Activated effector memory CD4-positive, alpha-beta T cell treated with anti-CD3 and anti-CD28 coated beads, Interleukin-2, amount 50 U/mL, for 16 hours (primary cell): ENCODE measurements at regions not wholly inside any gene's neighbourhood (a gene's known extent, or its start where the extent isn't known, plus 50 kb on each side); places are given as distances from the start of the nearest gene placed in this dataset.

Experiments
- DNase-seq: peaks from one replicate; pipeline ENCODE4 v3.0.0-alpha.2; 2020

DNA sequence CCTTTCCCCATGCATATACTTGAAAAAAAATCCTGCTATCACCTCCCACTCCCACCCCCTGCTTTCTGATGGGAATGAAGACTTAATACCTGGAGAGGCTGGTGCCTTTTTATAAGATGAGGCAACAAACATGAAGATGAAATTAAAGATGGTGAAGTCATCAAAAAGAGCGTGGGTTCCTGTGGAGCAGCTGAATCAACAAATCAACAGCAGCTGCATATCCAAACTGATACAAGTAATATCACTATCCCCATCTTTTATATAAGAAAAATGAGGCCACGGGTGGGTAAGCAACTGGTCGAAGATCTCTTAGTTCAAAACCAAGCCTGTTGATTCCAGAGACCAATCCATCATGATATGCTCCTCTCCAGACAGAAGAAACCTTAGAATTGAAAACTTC, 268.5 kb downstream of the ENC1 start:
- DNase-seq = no peak

DNA sequence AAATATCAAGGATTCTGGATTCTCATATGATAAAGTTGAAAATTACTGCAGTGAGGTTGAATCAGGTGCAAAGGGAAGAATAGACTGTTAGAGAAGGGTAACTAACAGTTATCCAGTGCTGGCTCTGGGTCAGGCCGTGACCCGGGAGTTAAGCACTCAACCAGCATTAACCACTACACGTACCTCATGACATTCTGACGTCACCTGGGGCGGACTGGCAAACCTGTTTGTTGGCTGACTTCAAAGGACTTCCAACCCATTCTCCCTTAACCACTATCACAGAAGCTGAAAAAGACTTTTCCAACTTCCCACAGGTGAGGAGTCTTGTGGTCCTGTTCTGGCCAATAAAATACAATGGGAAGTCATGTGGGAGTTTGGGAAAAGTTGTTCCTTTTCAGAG, 268.9 kb downstream of the ENC1 start:
- DNase-seq = no peak

DNA sequence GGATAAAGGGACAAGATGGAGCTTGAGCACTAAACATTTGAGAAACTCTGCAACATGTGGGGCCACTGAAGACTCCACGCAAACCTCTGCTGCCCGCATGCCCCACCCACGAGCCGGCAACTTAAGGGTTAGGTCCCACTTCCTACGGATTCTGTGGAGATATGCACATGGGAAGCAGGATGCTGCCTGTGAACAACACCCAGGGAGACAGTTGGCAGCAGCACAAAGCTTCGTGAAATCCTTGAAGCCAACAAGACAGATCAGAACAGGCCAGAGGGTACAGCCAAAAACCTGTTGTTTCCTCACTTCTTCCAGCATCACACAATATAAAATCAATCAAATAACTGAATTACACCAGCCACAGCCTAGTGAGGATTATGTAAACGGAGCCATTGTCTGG, 270.4 kb downstream of the ENC1 start:
- DNase-seq = no peak

DNA sequence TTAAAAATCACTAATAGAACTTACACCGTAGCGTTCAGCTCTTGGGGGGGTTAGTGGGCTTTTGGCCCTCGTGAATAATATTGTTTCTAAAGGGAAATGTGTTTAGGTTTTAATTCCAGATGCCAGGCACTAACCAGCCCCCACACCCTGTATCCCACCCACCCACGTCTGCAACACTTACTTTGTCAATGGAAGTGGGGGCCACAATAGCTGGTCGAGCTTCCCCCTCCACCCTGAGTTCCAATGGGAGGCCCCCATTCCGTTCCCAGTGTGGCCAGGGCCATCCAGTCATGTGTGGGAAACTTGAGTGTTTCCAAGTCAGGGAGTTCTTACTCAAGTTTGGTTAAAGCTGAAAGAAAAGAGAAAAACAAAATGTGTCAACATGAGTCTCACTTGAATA, 271.4 kb downstream of the ENC1 start:
- DNase-seq = no peak

DNA sequence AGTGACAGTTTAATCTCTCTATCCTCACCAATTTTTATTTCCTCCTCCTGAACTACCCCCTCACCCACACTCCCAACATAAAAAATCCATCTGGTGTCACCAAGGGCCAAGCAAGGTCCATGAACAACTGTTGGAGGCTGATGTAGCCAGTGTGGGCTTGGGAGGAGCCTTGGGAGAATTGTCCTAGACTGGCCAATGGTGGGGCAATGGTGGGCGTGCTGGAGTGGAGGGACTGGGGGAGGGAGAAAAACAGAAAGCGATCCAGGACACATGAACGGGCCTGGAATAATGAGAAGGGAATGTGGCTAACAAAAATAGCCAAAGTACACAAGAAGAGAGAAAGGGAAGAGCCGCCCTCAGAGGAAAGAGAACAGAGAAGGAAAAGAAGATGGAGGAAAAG, 272.6 kb downstream of the ENC1 start:
- no peak for DNase-seq

DNA sequence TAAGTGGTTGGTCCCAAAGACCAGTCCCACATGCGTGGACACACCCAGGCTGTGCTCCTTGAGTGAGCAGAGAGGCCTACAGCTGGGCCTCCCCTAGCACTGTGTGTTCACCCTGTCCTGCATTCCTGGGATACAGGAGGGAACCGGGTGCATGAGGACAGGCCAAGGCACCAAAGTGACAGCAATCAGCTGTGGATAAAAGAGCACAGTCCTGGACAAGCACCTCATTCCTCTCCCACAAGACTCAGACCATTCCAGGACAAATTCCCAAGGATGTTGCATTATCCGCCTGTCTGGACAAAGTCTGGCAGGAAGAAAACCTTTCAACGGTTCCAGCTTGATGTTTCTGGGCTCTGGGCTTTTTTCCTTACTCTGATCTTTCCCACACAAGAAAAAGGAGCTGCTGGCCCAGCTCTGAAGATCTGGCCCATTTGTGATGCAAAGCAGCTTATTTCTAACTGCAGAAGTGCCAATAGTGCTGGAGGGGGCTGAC, 273.2 kb downstream of the ENC1 start:
- no peak for DNase-seq

DNA sequence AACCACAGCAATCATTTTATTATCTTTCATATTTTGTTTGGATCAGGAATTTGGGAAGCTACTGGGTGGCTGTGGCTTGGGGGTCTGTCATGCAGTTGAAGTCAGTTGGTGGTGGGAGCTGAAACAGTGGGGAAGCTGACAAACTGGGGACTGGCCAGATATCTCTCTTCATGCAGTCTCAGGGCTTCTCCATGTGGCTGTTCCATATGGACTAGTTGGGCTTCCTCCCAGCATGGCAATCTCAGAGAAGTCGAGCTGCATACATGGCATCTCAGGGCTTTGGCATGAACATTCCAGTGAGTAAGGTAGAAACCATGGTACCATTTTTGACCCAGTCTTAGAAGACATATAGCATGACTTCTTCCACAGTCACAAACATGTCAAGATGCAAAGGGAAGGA, 274.8 kb downstream of the ENC1 start:
- DNase-seq = no peak

DNA sequence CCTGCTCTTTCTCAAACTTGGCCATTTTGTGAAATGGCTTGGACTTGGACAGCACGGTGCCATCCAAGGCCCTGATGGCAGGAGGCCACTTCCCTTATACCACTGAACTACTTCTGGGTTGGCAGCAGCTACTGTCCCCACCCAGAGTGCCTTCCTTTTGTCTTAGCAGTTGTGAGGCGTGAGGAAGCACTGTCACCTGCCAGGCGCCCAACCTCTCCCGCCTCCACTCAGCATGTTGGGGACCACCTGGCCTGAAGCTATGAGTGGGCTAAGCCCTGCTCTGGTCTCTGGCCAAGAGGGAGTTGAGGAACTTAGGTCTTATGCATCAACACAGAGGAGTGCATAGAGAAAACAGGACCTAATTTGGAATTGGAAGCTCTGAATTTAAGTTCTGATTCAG, 276.0 kb downstream of the ENC1 start:
- no peak for DNase-seq

DNA sequence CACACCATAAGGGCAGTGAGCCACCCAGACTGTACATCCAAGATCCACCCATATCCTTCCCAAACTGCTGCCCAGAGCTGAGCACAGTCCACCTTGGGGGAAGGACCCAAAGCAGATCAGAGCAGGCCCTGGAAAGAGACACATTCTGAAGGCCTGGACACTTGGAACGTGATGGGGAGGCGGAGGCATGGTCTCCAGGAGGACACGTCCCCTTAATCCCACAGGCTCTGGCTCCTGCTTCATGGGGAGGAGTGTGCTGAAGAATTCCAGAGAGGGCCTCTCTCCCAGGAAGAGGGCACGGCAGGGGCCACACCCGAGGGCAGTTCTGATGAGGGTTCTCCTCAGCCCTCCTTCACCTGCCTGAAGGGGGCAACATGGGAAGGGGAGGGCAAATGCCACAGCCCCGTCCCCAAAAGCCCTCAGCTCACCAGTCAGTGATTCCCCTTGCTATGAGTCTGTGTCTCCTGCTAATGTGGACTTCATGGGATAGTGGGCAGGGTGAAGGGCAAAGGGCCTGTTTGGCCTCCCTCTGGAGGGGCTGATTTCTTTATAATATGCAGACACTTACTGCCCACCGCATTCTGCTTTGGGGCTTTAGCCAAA, 276.8 kb downstream of the ENC1 start:
- no peak for DNase-seq

DNA sequence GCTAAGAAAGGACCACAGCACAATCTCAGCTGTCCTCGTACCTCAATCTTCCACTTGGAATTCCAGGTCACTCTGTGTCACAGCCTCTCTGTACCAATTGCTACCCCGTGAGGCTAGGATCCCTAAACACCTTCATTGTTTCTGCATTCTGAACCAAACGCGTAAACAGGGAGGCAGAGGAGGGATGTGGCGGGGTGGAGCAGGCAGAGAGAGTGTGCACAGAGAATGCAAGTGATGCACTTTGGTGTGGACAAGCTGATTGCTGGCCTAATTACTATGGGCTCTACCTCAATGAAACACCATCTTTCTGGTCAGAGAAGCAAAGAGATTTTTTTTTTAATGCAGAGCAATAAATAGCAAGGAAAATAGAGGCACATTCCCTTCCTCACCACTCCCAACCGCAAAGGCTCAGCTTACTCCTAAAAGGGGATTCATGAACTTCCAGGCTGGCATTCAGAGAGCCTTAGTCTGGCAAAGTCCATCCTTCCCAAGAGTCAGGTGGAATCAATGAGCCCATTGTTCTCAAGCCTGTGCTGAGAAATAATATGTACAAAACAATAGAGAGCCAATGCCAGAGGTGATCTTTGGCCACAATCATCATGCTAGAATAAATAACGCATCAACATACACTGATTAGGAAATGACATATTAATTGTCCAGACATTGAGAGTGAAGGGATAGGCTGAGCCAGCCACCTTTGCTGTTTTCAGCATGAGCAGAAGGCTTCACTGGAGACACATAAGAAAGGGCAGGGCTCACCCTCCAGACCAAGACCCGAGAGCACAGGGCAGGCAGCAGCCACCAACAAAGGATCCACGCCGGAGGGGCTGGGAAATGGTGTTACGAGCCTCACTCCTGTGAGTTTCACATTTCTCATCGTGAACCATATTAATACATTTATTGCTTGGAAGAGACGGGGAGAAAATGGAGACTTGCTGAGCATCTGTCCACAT, 278.8 kb downstream of the ENC1 start:
- DNase-seq = no peak

DNA sequence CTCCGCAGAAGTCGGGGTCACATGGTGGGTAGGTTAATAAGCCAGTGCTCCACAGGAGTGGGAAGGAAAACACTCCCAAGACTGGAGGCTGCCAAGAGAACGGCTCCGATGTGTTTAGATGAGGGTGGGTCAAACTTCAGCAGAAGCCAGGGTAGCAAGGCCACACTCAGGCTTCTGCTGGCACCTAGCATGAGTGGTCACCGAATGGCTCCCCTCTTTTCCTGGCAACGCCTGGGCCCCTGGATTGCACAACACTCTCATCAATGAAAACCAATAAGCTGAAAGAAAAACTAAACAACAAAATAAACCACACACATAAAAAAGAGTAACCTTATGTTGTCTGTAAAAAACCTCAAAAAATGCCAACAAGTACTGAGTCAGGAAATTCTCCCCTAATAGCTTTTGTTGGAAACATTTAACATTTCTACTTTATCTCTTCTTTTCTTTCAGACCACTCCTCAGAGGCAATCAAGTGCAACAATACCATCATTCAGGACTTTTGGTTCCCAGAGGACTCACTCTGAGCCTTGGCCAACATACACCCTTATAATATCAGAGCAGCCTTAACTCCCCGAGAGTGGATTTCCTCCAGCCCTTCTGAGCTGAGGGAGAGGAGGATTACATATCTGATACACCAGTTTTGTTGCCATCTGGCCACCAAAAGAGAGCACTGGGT, 279.9 kb downstream of the ENC1 start:
- DNase-seq = no peak

DNA sequence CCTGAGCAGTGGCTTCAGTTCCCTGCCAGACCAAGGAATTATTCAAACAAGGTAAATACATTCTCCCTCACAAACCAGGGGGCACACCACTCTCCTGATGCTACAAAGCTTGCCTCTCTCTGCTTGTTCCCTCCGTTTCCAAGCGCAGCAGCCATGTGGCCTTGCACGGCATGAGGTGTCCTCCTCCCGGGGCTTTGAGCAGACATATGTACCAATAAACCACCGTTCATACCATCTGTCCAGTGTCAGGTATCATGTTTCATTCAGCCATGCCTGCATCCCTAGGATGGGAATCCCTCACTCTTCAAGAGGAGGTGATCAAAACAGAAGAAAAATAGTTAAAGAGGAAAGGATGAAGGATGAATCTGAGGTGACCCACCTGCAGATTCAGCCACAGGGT, 282.7 kb downstream of the ENC1 start:
- no peak for DNase-seq

DNA sequence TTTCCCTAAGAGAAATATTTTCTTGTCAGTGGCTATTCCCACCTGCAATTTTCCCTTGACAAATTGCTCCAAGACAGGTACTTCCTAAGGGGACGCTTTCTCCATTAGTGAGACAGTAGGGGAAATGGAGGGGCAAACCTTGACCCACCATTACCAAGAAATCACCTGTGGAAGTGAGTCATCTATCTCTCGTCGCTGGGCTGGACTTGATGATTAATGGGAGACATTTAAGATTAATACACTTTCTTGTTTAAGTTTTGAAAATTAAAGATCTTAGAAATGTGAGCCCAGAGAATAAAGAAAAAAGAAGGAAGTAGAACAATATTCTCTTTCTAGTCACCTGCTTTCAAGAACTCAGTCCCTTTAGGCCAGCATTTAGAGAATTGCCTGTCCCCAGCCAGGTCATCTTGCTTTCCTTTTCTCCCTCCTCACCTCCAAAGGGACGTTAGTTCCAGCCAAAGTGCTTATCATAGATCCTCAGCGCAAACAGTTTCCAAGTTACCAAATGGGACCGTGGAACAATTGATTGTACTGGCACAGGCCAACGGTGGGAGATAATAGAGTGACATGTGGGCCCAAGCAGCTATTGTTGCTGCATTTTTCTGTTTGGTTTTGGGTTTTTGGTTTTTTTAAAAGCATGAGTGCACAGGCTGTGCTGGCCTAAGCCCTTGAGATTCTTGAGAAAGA, 284.4 kb downstream of the ENC1 start:
- no peak for DNase-seq

DNA sequence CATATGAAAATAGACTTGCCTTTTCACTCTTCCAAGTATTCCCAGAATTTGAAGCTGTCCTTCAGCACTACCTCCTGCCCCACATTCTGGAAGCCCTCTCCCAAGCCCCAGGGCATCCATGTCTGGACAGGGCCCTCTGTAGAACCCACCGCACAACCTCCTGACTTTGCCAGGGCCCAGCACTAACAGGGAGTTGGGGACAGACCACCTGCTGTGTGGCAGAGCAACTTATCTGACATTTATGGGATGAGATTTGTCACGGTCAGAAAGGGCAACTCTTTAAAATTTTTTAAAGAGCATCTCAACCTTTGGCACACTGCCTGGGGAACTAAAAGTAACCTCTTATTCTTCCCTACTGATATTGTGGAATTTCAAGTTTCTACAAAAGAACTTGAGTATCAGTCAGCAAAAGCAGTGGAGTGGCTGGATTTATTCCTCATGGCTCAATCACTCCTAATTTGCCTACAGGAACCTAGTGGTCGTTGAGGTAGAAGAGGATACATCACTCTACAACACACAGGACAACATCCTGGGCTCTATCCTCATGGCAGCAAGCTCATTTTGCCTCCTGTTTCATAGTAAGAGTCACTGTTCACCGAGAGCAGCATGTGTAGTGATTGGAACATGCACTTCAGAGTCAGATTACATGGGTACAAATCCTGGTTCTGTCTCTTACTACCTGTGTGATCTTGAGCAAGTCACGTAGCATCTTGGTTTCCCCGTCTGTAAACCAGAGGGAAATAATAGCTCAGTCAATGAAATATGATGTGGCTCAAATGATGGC, 285.3 kb downstream of the ENC1 start:
- DNase-seq = no peak

DNA sequence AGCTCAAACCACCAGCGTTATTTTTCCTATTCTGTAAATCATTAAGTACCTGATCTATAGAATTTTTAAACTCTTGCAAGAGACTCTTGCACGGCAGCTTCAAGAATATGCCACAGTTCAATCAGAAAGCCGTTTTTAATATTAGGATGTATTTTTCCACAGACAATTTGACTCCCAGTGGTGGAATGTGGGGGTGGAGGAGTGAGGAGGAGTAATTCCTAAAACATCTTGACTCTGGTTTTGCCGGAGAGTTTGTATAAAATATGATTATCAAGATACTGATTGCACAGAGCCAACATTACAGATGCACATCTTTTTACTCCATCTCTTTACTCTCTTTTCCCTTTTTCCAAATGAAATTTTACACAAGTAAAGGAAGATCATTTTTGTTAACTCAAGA, 288.3 kb downstream of the ENC1 start:
- no peak for DNase-seq

DNA sequence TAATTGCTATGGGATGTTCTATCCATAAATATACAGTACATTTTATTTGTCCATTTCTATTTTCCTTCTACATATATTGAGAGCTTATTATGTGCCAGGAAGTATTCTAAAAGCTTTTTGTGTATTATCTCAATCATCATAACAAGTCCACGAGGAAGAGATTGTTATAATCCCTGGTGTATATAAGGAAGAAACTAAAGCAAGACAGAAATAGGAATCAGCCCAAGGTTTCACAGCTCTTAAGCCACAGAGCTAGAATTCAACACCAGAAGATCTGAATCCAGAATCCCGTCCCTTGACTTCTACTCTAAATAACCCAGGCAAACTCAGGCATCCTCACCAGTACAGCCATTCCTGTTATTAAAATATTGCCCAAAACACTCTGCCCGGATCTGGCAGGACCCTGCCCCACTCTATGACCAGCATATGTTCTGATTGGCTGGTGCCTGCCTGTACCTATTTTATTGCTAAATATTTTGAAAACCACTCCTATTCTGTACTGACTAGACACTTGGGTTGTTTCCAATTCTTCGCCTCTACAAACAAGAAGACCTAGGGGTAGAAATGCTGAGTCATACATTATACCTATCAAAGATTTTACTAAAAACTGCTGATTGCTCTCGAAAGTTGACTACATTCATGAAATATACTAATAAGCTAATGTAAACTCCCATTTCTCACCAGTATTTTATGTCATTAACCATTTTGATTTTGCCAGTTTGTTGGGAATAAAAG, 297.4 kb downstream of the ENC1 start:
- DNase-seq = no peak

DNA sequence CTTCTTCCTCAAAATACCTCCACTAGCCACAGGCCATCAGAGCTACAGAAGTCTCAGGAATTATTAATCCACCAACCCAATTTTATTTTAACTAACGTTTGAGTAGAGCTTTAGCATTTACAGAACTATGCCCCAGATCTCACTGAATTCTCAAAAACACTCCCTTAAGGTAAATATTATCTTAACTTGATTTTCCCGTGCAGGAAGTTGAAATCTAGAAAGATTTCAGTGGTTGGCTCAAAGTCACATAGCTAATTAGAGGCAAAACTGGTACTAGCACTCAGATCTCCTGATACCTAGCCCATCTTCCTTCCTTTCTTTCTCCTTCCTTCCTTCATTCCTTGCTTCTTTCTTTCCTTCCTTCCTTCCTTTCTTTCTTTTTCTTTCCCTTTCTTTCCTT, 298.3 kb downstream of the ENC1 start:
- DNase-seq = no peak

DNA sequence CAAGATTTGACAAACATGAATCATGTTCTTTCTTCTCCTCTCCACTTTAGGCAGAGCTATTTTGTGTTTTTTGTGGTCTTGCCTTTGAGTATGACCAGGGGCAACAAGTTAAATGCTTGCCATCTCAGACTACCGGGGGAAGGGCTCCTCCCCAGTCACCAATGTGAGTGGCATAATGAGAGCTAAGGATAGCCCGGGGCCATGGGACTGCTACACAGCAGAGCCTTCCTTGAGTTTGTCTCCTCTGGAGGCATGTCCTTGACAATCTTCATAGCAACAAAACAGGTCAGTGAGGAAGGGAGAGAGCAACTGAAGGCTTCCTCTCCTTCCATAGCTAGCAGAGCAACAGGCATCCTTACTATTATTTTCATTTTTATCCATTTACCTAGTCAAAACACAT, 299.3 kb downstream of the ENC1 start:
- no peak for DNase-seq

DNA sequence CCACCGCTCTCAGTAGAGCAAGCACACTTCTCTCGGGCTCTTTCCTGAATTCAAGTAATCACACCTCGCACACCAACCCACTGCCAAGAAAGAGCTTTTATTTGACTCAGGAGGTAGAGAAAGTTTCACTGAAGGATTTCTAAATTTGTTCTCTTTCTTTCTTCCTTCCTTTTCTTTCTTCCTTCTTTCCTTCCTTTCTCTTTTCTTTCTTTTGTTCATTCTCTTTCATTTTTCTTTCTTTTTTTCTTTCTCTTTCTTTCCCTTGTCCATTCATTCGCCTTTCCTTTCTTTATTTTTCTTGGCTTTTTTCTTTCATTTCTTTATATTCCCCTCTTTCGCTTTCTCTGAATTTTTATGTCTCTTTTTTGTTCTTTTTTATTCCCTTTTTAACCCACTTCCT, 300.1 kb downstream of the ENC1 start:
- no peak for DNase-seq

DNA sequence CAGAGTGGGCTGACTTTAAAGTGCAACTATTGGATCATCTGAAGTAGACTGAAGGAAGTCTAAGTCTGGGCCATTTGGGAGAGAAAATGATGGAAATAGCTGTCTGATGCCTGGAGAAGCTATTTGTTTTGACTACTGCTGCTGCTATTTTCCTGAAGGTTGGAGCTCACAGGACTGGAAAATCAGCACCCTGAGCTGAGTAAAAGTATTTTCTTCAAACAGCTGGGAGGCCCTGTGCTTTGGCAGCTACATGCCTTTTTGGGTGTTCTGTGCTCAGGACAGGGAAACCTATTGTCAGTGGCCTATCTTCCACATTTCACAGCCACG, 302.6 kb downstream of the ENC1 start:
- no peak for DNase-seq

DNA sequence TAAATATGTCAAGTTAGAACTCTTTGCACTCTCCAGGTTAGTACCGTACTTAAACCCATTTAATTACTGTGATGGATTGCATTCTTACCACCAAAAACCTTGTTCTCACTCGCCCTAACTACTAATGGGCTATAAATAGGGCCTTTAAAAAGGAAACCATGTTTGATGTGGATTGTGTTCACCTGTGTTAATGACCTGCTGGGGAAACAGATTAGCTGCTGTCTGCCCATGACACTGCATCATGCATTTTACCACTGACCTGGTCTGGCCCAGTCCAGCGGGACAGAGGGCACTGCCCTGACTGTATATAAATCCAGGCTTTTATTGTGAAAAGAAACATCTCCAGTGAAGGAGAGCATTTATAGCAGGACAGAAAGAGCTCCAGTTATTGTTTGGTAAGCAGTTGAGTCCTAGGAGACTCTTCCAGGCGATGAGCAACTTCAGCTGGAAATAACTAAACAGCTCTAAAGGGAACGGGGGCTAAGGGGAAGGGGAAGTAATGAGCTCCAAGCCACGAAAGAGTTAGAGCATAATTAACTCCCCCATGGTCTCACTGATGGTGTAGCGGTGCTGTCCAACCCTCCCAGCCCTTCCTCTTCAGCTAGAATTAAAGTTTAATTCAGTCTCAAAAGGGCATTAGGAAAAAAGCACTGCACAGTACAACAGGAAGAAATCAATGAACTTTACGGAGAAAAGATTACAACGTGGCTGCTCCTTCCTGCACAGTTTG, 303.1 kb downstream of the ENC1 start:
- DNase-seq = no peak
